ENCODE measurements at regions not wholly inside any gene's neighbourhood (a gene's known extent, or its start where the extent isn't known, plus 50 kb on each side); places are given as distances from the start of the nearest gene placed in this dataset.
A peak's percentile ranks its signal among the peaks of the same experiment; 100 is the strongest.

GRCh38 chr10:53624722-53625121, 852.1 kb upstream of the MBL2 start:
- TF ChIP-seq, protein P1, sequence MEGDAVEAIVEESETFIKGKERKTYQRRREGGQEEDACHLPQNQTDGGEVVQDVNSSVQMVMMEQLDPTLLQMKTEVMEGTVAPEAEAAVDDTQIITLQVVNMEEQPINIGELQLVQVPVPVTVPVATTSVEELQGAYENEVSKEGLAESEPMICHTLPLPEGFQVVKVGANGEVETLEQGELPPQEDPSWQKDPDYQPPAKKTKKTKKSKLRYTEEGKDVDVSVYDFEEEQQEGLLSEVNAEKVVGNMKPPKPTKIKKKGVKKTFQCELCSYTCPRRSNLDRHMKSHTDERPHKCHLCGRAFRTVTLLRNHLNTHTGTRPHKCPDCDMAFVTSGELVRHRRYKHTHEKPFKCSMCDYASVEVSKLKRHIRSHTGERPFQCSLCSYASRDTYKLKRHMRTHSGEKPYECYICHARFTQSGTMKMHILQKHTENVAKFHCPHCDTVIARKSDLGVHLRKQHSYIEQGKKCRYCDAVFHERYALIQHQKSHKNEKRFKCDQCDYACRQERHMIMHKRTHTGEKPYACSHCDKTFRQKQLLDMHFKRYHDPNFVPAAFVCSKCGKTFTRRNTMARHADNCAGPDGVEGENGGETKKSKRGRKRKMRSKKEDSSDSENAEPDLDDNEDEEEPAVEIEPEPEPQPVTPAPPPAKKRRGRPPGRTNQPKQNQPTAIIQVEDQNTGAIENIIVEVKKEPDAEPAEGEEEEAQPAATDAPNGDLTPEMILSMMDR (IDR thresholded peaks at IDR 0.05; ENCODE audit: extremely low read depth, missing control alignments): no peak
- DNase-seq (ENCODE audit: low spot score): no peak

DNA sequence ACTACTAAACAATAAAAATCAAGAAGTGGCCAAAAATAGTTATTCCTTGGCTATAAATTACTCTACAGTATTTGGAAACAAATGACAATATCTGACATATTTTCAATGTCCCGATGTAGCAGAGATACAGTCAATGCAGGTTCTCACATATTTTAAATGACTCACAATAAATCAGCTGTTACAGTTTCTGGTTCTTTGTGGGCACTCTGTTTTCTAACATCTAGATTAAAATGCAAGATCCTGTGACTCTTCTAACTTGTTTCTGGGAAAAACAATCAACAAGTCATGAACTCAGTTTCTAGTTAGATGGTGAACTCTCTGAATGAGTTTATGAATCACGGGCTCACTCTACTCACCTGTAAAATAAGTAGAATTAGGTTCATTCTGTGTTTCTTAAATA, 849.6 kb upstream of the MBL2 start:
- no peak for DNase-seq (ENCODE audit: low spot score)

DNA sequence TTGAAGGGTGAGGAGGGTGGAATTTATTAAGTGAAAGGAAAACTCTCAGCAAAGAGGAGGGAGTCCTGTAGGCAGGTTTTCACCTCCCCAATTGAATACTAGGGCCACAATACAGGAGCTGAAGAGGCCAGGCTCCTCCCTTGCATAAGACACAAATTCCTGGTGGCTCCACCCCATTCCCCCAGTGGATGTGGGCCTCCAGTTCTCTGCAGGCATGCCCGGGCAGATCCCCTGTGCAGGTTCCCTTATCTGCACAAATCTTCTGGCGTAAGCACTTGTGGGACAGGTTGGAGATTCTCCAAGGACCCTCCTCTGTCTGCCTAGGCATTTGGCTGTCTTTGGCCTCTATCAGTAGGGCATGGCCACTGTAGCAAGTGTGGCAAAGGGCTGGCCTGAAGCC, 847.1 kb upstream of the MBL2 start:
- no peak for DNase-seq (ENCODE audit: low spot score)
- TF ChIP-seq, protein P1 (IDR thresholded peaks at IDR 0.05; ENCODE audit: extremely low read depth, missing control alignments): no peak

More for the DNA sequence above, 849.6 kb upstream of the MBL2 start:
- TF ChIP-seq, protein P1 (IDR thresholded peaks at IDR 0.05; ENCODE audit: extremely low read depth, missing control alignments): no peak

DNA sequence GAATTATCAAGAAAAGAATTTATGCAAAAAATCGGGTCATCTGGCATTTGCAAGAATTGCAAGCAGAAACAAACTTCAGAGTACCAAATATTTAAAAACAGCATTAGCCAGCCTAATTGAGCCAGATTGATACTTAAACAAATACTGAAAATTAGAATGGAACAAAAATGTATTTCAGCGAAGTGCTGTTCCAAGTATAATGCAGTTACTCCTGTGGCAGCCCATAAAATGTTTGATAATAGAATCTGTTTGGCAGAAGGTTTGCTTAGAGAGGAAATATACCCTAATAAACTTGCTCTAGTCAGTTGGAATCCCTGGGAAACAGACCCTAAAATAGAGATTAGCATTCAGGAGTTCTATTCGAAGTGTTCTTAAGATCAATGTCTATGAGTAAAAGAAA, 835.1 kb upstream of the MBL2 start:
- no peak for DNase-seq (ENCODE audit: low spot score)
- TF ChIP-seq, protein P1 (IDR thresholded peaks at IDR 0.05; ENCODE audit: extremely low read depth, missing control alignments): no peak

DNA sequence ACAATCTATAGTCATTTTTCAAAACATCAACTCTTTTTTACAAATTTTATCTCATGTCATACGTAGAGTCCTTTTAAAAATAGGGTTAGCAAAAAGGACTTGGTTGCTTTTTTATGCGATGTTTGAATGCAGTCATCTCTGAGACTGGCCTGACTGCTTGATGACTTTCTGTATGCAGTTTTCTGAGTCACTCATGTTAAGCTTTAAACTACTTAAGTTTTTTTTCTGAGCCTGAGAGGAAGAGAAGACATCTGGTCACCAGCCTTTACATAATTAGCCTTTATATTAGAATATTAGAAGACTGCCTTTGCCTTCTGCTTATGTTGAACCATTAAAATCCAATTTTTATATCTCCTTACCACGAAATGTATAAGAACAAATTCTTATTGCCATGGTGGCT, 834.4 kb upstream of the MBL2 start:
- no peak for DNase-seq (ENCODE audit: low spot score)
- TF ChIP-seq, protein P1 (IDR thresholded peaks at IDR 0.05; ENCODE audit: extremely low read depth, missing control alignments): no peak

DNA sequence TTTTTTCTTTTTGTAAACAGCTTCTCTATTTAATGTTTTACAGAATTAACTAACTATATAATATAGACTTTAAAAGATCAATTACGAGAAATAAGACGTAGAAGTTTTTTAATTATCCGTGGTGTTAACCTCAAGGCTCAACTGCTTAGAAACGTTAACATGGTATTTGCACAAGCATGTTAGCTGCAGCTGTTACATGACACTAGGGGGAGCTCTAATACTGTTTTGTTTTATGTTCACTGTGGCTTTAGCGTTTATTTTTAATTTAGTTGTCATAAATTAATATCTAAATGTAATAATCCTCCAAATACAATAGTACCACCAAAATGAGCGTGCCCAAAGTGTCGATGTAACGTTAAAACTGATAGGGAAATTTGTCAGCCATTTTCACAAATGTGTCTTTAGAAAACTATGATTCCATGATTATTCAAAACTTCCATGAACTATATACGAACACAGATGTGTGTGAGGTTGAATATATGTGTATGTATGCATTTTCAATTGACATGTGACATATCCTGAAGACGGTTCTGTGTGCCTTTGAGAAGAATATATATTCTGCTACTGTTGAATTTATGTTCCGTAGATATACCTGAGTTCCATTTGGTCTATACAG, 828.8 kb upstream of the MBL2 start:
- DNase-seq (ENCODE audit: low spot score): peak; percentile 14
- TF ChIP-seq, protein P1 (IDR thresholded peaks at IDR 0.05; ENCODE audit: extremely low read depth, missing control alignments): peak; percentile 86

DNA sequence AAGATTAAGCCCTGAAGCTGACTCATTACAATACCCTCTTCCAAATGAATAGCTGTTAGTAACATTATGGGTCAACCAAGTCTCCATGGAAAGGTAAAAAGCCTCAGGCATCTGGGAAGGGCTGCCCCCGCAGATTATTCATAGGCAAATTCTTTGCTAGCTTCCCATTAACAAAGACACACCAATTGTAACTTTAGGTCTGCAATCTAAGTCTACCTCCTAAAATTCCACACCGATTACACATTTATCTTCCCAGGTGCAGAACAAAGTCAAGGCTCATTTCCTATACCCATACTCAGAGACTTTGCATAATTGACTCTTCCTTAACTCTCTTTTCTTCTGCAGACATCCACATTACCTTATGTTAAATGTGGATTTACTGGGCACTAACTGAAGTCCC, 826.3 kb upstream of the MBL2 start:
- TF ChIP-seq, protein P1 (IDR thresholded peaks at IDR 0.05; ENCODE audit: extremely low read depth, missing control alignments): no peak
- DNase-seq (ENCODE audit: low spot score): no peak
